GM23338 (cell line): ENCODE measurements at regions not wholly inside any gene's neighbourhood (a gene's known extent, or its start where the extent isn't known, plus 50 kb on each side); places are given as distances from the start of the nearest gene placed in this dataset.

Source experiments
- ATAC-seq: fragments of 200-7000 bp; cut with Tn5 transposase; 3 replicates; pipeline ENCODE4 v1.9.1; 2020
- DNase-seq: peaks from one replicate; pipeline ENCODE4 v3.0.0-alpha.2; 2015; ENCODE audit warnings: low spot score
- H2AFZ ChIP-seq: fragments of 200-600 bp; sonication (generic); 2 replicates; pipeline ENCODE4 v1.8.0; 2016; ENCODE audit warnings: antibody characterized with exemption, mild to moderate bottlenecking, moderate library complexity
- H3F3A ChIP-seq: fragments of 200-600 bp; sonication (generic); replicated peaks from 2 replicates; pipeline ENCODE4 v1.8.0; 2017; ENCODE audit warnings: antibody characterized with exemption, mixed run types, low read depth
- H3K27ac ChIP-seq: fragments of 200-600 bp; sonication (generic); 2 replicates; pipeline ENCODE4 v1.6.1; 2016; ENCODE audit warnings: low read depth
- H3K27me3 ChIP-seq: fragments of 200-600 bp; sonication (generic); 2 replicates; pipeline ENCODE4 v1.8.0; 2016; ENCODE audit warnings: mild to moderate bottlenecking, mixed run types, moderate library complexity; ENCODE audit not compliant: insufficient read depth
- H3K36me3 ChIP-seq: fragments of 200-600 bp; sonication (generic); 2 replicates; pipeline ENCODE4 v1.8.0; 2016; ENCODE audit warnings: mild to moderate bottlenecking; ENCODE audit not compliant: insufficient read depth
- H3K4me1 ChIP-seq: fragments of 200-600 bp; sonication (generic); 2 replicates; pipeline ENCODE4 v1.8.0; 2016; ENCODE audit warnings: mild to moderate bottlenecking, moderate library complexity; ENCODE audit not compliant: insufficient read depth
- H3K4me2 ChIP-seq: fragments of 200-600 bp; sonication (generic); 2 replicates; pipeline ENCODE4 v1.7.1; 2017; ENCODE audit warnings: mixed run types
- H3K4me3 ChIP-seq: fragments of 200-600 bp; sonication (generic); 2 replicates; pipeline ENCODE4 v1.6.1; 2016; ENCODE audit warnings: mixed run types
- H3K79me2 ChIP-seq: fragments of 200-600 bp; sonication (generic); replicated peaks from 2 replicates; pipeline ENCODE4 v1.8.0; 2017; ENCODE audit warnings: mild to moderate bottlenecking; ENCODE audit not compliant: insufficient read depth
- H3K9me2 ChIP-seq: fragments of 200-600 bp; sonication (generic); 2 replicates; pipeline ENCODE4 v1.8.0; 2017; ENCODE audit not compliant: insufficient read depth
- H4K20me1 ChIP-seq: fragments of 200-600 bp; sonication (generic); replicated peaks from 2 replicates; pipeline ENCODE4 v1.8.0; 2017; ENCODE audit warnings: mild to moderate bottlenecking; ENCODE audit not compliant: insufficient read depth
- H3K27ac Mint-ChIP-seq: 2 replicates; pipeline ENCODE4 v1.8.0; 2020; ENCODE audit warnings: inconsistent platforms, mild to moderate bottlenecking, moderate library complexity, mixed read lengths
- H3K27me3 Mint-ChIP-seq: 3 replicates; pipeline ENCODE4 v1.8.0; 2022; ENCODE audit warnings: low read depth, mild to moderate bottlenecking, moderate library complexity, mixed read lengths, inconsistent platforms; ENCODE audit not compliant: insufficient read depth, poor library complexity
- H3K36me3 Mint-ChIP-seq: 3 replicates; pipeline ENCODE4 v1.8.0; 2021; ENCODE audit warnings: low read depth, mild to moderate bottlenecking, inconsistent platforms, moderate library complexity, mixed read lengths
- H3K4me1 Mint-ChIP-seq: 3 replicates; pipeline ENCODE4 v1.8.0; 2020; ENCODE audit warnings: mild to moderate bottlenecking, inconsistent platforms, mixed read lengths
- H3K4me3 Mint-ChIP-seq: 3 replicates; pipeline ENCODE4 v1.8.0; 2021; ENCODE audit warnings: moderate library complexity, mild to moderate bottlenecking, inconsistent platforms, mixed read lengths
- H3K9me3 Mint-ChIP-seq: 3 replicates; pipeline ENCODE4 v1.8.0; 2020; ENCODE audit warnings: moderate library complexity, mild to moderate bottlenecking, inconsistent platforms, mixed read lengths
- CREB1 ChIP-seq: fragments of 250-450 bp; sonication (Bioruptor Pico); IDR thresholded peaks from 2 replicates; pipeline ENCODE4 v1.5.0; 2020; ENCODE audit warnings: low read depth, mild to moderate bottlenecking, moderate library complexity
- EZH2 ChIP-seq: fragments of 200-600 bp; sonication (generic); IDR thresholded peaks from one replicate; pipeline ENCODE4 v1.8.0; 2017; ENCODE audit warnings: antibody characterized with exemption, mild to moderate bottlenecking, low read depth; ENCODE audit not compliant: unreplicated experiment
- JUNB ChIP-seq: IDR thresholded peaks from one replicate; pipeline ENCODE4 v1.6.1; 2016; ENCODE audit warnings: antibody characterized with exemption; ENCODE audit not compliant: unreplicated experiment
- POLR2AphosphoS5 ChIP-seq: IDR thresholded peaks from 2 replicates; pipeline ENCODE4 v1.6.1; 2016; ENCODE audit warnings: antibody characterized with exemption, low read depth
- STAT1 ChIP-seq: IDR thresholded peaks from one replicate; pipeline ENCODE4 v1.6.1; 2016; ENCODE audit warnings: antibody characterized with exemption; ENCODE audit not compliant: unreplicated experiment
- TF ChIP-seq, protein P1 (sequence below): fragments of 250-450 bp; sonication (Bioruptor Pico); IDR thresholded peaks from 2 replicates; pipeline ENCODE4 v1.5.0; 2020; ENCODE audit warnings: mild to moderate bottlenecking, moderate library complexity
- TF ChIP-seq, protein P2 (sequence below): IDR thresholded peaks from 2 replicates; pipeline ENCODE4 v1.6.1; 2016; ENCODE audit warnings: antibody characterized with exemption
- TF ChIP-seq, protein P3 (sequence below), 2 experiments: fragments of 200-600 bp in 1 of 2; sonication (generic) in 1 of 2; conservative IDR thresholded peaks; 2 replicates each; pipeline versions ENCODE4 v1.5.1 to v1.6.1; 2016 to 2017; ENCODE audit warnings: antibody characterized with exemption in 2 of 2, low read depth in 2 of 2, mild to moderate bottlenecking in 2 of 2, moderate library complexity in 1 of 2

DNA sequence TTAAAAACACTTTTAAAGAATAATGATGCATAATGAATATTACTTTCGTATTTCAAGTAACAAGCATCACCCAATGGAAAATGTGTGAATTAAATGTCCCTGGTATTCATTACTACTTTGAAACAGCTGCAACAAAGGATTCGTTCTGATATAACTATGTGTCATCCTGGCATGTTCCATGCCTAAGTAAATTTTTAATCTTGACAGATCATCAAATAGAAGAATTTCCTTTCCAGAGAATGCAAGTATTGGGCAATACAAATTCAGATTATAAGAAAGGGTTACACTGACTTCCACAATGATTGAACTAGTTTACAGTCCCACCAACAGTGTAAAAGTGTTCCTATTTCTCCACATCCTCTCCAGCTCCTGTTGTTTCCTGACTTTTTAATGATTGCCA lies 105.3 kb downstream of the SPCS3 start:
- ATAC-seq, result no peak

More for the DNA sequence above, 105.3 kb downstream of the SPCS3 start:
- no peak overlapping the region for H3K4me2 ChIP-seq
- H3K36me3 Mint-ChIP-seq, result no peaks in the 10 kb centered on the region
- H3K9me3 Mint-ChIP-seq, result no peaks in the 10 kb centered on the region
- no peaks in the 10 kb centered on the region for H3K9me2 ChIP-seq
- H3K79me2 ChIP-seq, result no peaks in the 10 kb centered on the region
- H3K4me3 ChIP-seq, result no peak overlapping the region
- no peak overlapping the region for H3K27ac ChIP-seq
- H3K27me3 ChIP-seq, result no peaks in the 10 kb centered on the region
- H3K27ac Mint-ChIP-seq, result no peak overlapping the region
- no peaks in the 10 kb centered on the region for H3F3A ChIP-seq
- H3K4me1 ChIP-seq, result no peaks in the 10 kb centered on the region
- H3K27me3 Mint-ChIP-seq, result no peaks in the 10 kb centered on the region
- no peaks in the 10 kb centered on the region for H3K36me3 ChIP-seq
- H3K4me3 Mint-ChIP-seq, result no peak overlapping the region
- peaks cover 3% of the 10 kb centered on the region; the same call in 2 of the 3 replicates for H3K4me1 Mint-ChIP-seq
- H2AFZ ChIP-seq, result no peak overlapping the region
- no peaks in the 10 kb centered on the region for H4K20me1 ChIP-seq
- DNase-seq, result no peak
- TF ChIP-seq CREB1 (no peak), POLR2AphosphoS5 (no peak), STAT1 (no peak), EZH2 (no peak), JUNB (no peak)
- TF ChIP-seq, protein P1, sequence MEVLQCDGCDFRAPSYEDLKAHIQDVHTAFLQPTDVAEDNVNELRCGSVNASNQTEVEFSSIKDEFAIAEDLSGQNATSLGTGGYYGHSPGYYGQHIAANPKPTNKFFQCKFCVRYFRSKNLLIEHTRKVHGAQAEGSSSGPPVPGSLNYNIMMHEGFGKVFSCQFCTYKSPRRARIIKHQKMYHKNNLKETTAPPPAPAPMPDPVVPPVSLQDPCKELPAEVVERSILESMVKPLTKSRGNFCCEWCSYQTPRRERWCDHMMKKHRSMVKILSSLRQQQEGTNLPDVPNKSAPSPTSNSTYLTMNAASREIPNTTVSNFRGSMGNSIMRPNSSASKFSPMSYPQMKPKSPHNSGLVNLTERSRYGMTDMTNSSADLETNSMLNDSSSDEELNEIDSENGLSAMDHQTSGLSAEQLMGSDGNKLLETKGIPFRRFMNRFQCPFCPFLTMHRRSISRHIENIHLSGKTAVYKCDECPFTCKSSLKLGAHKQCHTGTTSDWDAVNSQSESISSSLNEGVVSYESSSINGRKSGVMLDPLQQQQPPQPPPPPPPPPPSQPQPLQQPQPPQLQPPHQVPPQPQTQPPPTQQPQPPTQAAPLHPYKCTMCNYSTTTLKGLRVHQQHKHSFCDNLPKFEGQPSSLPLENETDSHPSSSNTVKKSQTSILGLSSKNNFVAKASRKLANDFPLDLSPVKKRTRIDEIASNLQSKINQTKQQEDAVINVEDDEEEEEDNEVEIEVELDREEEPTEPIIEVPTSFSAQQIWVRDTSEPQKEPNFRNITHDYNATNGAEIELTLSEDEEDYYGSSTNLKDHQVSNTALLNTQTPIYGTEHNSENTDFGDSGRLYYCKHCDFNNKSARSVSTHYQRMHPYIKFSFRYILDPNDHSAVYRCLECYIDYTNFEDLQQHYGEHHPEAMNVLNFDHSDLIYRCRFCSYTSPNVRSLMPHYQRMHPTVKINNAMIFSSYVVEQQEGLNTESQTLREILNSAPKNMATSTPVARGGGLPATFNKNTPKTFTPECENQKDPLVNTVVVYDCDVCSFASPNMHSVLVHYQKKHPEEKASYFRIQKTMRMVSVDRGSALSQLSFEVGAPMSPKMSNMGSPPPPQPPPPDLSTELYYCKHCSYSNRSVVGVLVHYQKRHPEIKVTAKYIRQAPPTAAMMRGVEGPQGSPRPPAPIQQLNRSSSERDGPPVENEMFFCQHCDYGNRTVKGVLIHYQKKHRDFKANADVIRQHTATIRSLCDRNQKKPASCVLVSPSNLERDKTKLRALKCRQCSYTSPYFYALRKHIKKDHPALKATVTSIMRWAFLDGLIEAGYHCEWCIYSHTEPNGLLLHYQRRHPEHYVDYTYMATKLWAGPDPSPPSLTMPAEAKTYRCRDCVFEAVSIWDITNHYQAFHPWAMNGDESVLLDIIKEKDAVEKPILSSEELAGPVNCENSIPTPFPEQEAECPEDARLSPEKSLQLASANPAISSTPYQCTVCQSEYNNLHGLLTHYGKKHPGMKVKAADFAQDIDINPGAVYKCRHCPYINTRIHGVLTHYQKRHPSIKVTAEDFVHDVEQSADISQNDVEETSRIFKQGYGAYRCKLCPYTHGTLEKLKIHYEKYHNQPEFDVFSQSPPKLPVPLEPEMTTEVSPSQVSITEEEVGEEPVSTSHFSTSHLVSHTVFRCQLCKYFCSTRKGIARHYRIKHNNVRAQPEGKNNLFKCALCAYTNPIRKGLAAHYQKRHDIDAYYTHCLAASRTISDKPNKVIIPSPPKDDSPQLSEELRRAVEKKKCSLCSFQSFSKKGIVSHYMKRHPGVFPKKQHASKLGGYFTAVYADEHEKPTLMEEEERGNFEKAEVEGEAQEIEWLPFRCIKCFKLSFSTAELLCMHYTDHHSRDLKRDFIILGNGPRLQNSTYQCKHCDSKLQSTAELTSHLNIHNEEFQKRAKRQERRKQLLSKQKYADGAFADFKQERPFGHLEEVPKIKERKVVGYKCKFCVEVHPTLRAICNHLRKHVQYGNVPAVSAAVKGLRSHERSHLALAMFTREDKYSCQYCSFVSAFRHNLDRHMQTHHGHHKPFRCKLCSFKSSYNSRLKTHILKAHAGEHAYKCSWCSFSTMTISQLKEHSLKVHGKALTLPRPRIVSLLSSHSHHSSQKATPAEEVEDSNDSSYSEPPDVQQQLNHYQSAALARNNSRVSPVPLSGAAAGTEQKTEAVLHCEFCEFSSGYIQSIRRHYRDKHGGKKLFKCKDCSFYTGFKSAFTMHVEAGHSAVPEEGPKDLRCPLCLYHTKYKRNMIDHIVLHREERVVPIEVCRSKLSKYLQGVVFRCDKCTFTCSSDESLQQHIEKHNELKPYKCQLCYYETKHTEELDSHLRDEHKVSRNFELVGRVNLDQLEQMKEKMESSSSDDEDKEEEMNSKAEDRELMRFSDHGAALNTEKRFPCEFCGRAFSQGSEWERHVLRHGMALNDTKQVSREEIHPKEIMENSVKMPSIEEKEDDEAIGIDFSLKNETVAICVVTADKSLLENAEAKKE, result no peak
- TF ChIP-seq, protein P2, sequence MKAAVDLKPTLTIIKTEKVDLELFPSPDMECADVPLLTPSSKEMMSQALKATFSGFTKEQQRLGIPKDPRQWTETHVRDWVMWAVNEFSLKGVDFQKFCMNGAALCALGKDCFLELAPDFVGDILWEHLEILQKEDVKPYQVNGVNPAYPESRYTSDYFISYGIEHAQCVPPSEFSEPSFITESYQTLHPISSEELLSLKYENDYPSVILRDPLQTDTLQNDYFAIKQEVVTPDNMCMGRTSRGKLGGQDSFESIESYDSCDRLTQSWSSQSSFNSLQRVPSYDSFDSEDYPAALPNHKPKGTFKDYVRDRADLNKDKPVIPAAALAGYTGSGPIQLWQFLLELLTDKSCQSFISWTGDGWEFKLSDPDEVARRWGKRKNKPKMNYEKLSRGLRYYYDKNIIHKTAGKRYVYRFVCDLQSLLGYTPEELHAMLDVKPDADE, result no peak
- TF ChIP-seq, protein P3, sequence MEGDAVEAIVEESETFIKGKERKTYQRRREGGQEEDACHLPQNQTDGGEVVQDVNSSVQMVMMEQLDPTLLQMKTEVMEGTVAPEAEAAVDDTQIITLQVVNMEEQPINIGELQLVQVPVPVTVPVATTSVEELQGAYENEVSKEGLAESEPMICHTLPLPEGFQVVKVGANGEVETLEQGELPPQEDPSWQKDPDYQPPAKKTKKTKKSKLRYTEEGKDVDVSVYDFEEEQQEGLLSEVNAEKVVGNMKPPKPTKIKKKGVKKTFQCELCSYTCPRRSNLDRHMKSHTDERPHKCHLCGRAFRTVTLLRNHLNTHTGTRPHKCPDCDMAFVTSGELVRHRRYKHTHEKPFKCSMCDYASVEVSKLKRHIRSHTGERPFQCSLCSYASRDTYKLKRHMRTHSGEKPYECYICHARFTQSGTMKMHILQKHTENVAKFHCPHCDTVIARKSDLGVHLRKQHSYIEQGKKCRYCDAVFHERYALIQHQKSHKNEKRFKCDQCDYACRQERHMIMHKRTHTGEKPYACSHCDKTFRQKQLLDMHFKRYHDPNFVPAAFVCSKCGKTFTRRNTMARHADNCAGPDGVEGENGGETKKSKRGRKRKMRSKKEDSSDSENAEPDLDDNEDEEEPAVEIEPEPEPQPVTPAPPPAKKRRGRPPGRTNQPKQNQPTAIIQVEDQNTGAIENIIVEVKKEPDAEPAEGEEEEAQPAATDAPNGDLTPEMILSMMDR (conservative IDR thresholded peaks at IDR 0.05; ENCODE audit: low read depth in 2 of 2), result no peak
